ENCODE measurements at regions not wholly inside any gene's neighbourhood (a gene's known extent, or its start where the extent isn't known, plus 50 kb on each side); places are given as distances from the start of the nearest gene placed in this dataset.

DNA sequence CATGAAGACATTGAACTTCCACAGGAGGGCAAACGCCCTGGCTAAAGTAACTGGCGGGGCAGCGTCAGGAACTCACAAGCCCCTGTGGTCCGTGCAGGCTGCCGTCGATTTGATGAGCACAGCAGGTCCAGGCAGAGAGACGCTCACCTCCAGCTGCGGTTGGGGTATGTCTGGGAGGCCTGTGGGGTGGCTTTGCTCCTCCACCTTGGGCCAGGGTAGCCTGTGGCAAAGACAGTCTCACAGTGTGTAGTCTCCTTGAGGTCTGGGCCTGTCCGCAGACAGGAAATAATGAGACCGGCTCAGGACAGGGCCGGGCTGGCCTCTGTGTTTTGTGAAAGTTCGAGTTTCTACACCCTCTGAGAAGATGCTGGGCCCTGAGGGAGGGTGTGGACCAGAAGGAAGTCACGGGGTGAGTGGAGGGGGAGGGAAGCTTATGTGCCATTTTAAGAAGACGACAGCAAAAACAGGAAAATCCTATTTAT, 103.3 kb downstream of the METRNL start:
- Histone ChIP-seq H3K9me1 (replicated peaks; ENCODE audit: control insufficient read depth, extremely low read depth, insufficient read depth, low read length) (no peaks in the 10 kb centered on the region), H3K9ac (replicated peaks; ENCODE audit: extremely low read depth, insufficient read depth, low read length) (no peak overlapping the region), H3K4me2 (ENCODE audit: insufficient read depth, low read length) (no peak overlapping the region), H2AFZ (ENCODE audit: low read depth, low read length) (no peak overlapping the region), H3K4me1 (ENCODE audit: control insufficient read depth, extremely low read depth, insufficient read depth, low read length) (peaks cover 11% of the 10 kb centered on the region), H3K27me3 (ENCODE audit: control insufficient read depth in 2 of 2, insufficient read depth in 2 of 2, low read length in 2 of 2) (no peaks in the 10 kb centered on the region), H4K20me1 (replicated peaks; ENCODE audit: control insufficient read depth, extremely low read depth, insufficient read depth, low read length) (no peaks in the 10 kb centered on the region), H3K4me3 (replicated peaks in 1 of 3; ENCODE audit: insufficient read depth in 1 of 3, low read depth in 1 of 3, low read length in 3 of 3) (no peak overlapping the region), H3K79me2 (ENCODE audit: control insufficient read depth, insufficient read depth, low read length) (no peaks in the 10 kb centered on the region), H3K36me3 (ENCODE audit: control insufficient read depth in 2 of 2, extremely low read depth in 1 of 2, insufficient read depth in 2 of 2, low read length in 2 of 2) (no peaks in the 10 kb centered on the region), H3K9me3 (replicated peaks; ENCODE audit: control insufficient read depth, insufficient read depth, low read length) (no peaks in the 10 kb centered on the region), H3K27ac (ENCODE audit: insufficient read depth, low read depth, low read length) (no peak overlapping the region)
- BruUV-seq (replicated peaks): no TSS peak
- DNase-seq (ENCODE audit: low read depth, low spot score) (no peak), FAIRE-seq (no peak)
- intact Hi-C loops (cut with micrococcal nuclease) (no loop called here), dilution Hi-C loops (cut with MboI; ENCODE audit: extremely low pct_ligation_motif_present, low sequenced_read_pairs) (no loop called here)
- ChIA-PET CTCF (no interaction called here), POLR2A (no interaction called here)
- TF ChIP-seq POLR2A (IDR thresholded peaks at IDR 0.05; ENCODE audit: low read depth, low read length) (no peak), MYC (IDR thresholded peaks at IDR 0.05; ENCODE audit: low read depth, low read length) (no peak), FOS (IDR thresholded peaks at IDR 0.05; ENCODE audit: borderline replicate concordance, insufficient read depth, low read length) (no peak), GATA2 (IDR thresholded peaks at IDR 0.05; ENCODE audit: insufficient read depth, insufficient read length, low read depth, low read length) (no peak), CTCF (IDR thresholded peaks at IDR 0.05; ENCODE audit: extremely low read depth in 1 of 2, insufficient read depth in 1 of 2, low read depth in 1 of 2, low read length in 2 of 2) (no peak), JUN (IDR thresholded peaks at IDR 0.05; ENCODE audit: borderline replicate concordance, insufficient read depth, insufficient read length, low read depth) (no peak), POLR2AphosphoS5 (IDR thresholded peaks at IDR 0.05; ENCODE audit: insufficient read depth, low read depth, low read length) (no peak), EZH2 (IDR thresholded peaks at IDR 0.05; ENCODE audit: borderline replicate concordance, low read depth, low read length, severe bottlenecking) (no peak)
- TF ChIP-seq, protein P1, sequence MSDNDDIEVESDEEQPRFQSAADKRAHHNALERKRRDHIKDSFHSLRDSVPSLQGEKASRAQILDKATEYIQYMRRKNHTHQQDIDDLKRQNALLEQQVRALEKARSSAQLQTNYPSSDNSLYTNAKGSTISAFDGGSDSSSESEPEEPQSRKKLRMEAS (IDR thresholded peaks at IDR 0.05; ENCODE audit: insufficient read depth, insufficient read length): no peak
